NCI-H2029 treated with DMSO at 0.1 percent for 48 hours (cell line): ENCODE measurements at regions not wholly inside any gene's neighbourhood (a gene's known extent, or its start where the extent isn't known, plus 50 kb on each side); places are given as distances from the start of the nearest gene placed in this dataset.
"Not testable (repeated sequence)": the region's sequence is repeated elsewhere in the genome, so short reads cannot be mapped to it uniquely, and the experiment has no call there.

Experiments used
- DNase-seq: peaks from one replicate; lab custom pipeline; 2025; lab: John Stamatoyannopoulos, UW

GRCh38 chr12:30345744-30346471 is 349.8 kb downstream of the IPO8 start:
- DNase-seq: no peak

- DNase-seq: no peak
Observed at GRCh38 chr12:30330565-30330964, 365.1 kb downstream of the IPO8 start.

- no peak for DNase-seq
Observed at GRCh38 chr12:30329281-30329680, 366.4 kb downstream of the IPO8 start.

- no peak for DNase-seq
Observed at GRCh38 chr12:30323008-30323407, 372.7 kb downstream of the IPO8 start.

GRCh38 chr12:30320561-30320960 is 375.1 kb downstream of the IPO8 start:
- DNase-seq: no peak

- no peak for DNase-seq
Observed at GRCh38 chr12:30314506-30315100, 381.1 kb downstream of the IPO8 start.

- no peak for DNase-seq
Observed at GRCh38 chr12:30308010-30308717, 387.5 kb downstream of the IPO8 start.

- DNase-seq: no peak
Observed at GRCh38 chr12:30304528-30304927, 391.1 kb downstream of the IPO8 start.

GRCh38 chr12:30301291-30301690 is 394.4 kb downstream of the IPO8 start:
- DNase-seq: no peak

GRCh38 chr12:30296486-30296885 is 399.2 kb downstream of the IPO8 start:
- no peak for DNase-seq

GRCh38 chr12:30286345-30286926 is 409.2 kb downstream of the IPO8 start:
- DNase-seq: peak; percentile 36

- no peak for DNase-seq
Observed at GRCh38 chr12:30278401-30278800, 417.3 kb downstream of the IPO8 start.

GRCh38 chr12:30272515-30272914 is 423.2 kb downstream of the IPO8 start:
- DNase-seq: not testable (repeated sequence)

GRCh38 chr12:30269496-30269895 is 426.2 kb downstream of the IPO8 start:
- DNase-seq: no peak

GRCh38 chr12:30268041-30268440 is 427.6 kb downstream of the IPO8 start:
- DNase-seq: no peak

- no peak for DNase-seq
Observed at GRCh38 chr12:30263434-30263833, 432.2 kb downstream of the IPO8 start.

GRCh38 chr12:30257618-30258017 is 438.1 kb downstream of the IPO8 start:
- DNase-seq: no peak

GRCh38 chr12:30251546-30251945 is 444.1 kb downstream of the IPO8 start:
- DNase-seq: no peak

GRCh38 chr12:30243426-30243825 is 452.2 kb downstream of the IPO8 start:
- no peak for DNase-seq

GRCh38 chr12:30219047-30219446 is 435.3 kb upstream of the TMTC1 start:
- no peak for DNase-seq

- DNase-seq: no peak
Observed at GRCh38 chr12:30218073-30218472, 434.3 kb upstream of the TMTC1 start.

- DNase-seq: no peak
Observed at GRCh38 chr12:30213166-30213565, 429.4 kb upstream of the TMTC1 start.

GRCh38 chr12:30211743-30212142 is 428.0 kb upstream of the TMTC1 start:
- DNase-seq: no peak
